ENCODE measurements at regions not wholly inside any gene's neighbourhood (a gene's known extent, or its start where the extent isn't known, plus 50 kb on each side); places are given as distances from the start of the nearest gene placed in this dataset.

- no peak overlapping the region for H3K27ac ChIP-seq
- TF ChIP-seq CTCF (conservative IDR thresholded peaks at IDR 0.05; ENCODE audit: low read depth, low read length): no peak
- H4K20me1 ChIP-seq (ENCODE audit: insufficient read depth): no peaks in the 10 kb centered on the region
- no peak overlapping the region for H2AFZ ChIP-seq (ENCODE audit: low read depth)
- H3K4me2 ChIP-seq: no peak overlapping the region
- H3K4me3 ChIP-seq (IDR thresholded peaks at IDR 0.05; ENCODE audit: insufficient read depth, low read depth, low read length): no peak overlapping the region
- H3K9ac ChIP-seq: no peak overlapping the region
- no peaks in the 10 kb centered on the region for H3K27me3 ChIP-seq (ENCODE audit: insufficient read depth, low read depth)
- no peaks in the 10 kb centered on the region for H3K36me3 ChIP-seq (ENCODE audit: insufficient read depth)
- H3K4me1 ChIP-seq (ENCODE audit: low read depth, poor library complexity, severe bottlenecking): no peaks in the 10 kb centered on the region
- H3K79me2 ChIP-seq (ENCODE audit: insufficient read depth, low read depth): no peaks in the 10 kb centered on the region
Observed at GRCh38 chr13:105787632-105788031, 747.8 kb downstream of the EFNB2 start.

- Histone ChIP-seq H4K20me1 (ENCODE audit: insufficient read depth) (no peaks in the 10 kb centered on the region), H3K36me3 (ENCODE audit: insufficient read depth) (no peaks in the 10 kb centered on the region), H2AFZ (ENCODE audit: low read depth) (no peak overlapping the region), H3K4me2 (no peak overlapping the region), H3K9ac (no peak overlapping the region), H3K27ac (no peak overlapping the region), H3K27me3 (ENCODE audit: insufficient read depth, low read depth) (no peaks in the 10 kb centered on the region), H3K4me1 (ENCODE audit: low read depth, poor library complexity, severe bottlenecking) (no peaks in the 10 kb centered on the region), H3K4me3 (IDR thresholded peaks at IDR 0.05; ENCODE audit: insufficient read depth, low read depth, low read length) (no peak overlapping the region), H3K79me2 (ENCODE audit: insufficient read depth, low read depth) (no peaks in the 10 kb centered on the region)
- TF ChIP-seq CTCF (conservative IDR thresholded peaks at IDR 0.05; ENCODE audit: low read depth, low read length): no peak
Observed at GRCh38 chr13:105785436-105785835, 750.0 kb downstream of the EFNB2 start.

GRCh38 chr13:105783261-105783660, 752.2 kb downstream of the EFNB2 start:
- H3K4me3 ChIP-seq (IDR thresholded peaks at IDR 0.05; ENCODE audit: insufficient read depth, low read depth, low read length): no peak overlapping the region
- no peak overlapping the region for H2AFZ ChIP-seq (ENCODE audit: low read depth)
- no peak overlapping the region for H3K27ac ChIP-seq
- no peaks in the 10 kb centered on the region for H3K36me3 ChIP-seq (ENCODE audit: insufficient read depth)
- TF ChIP-seq CTCF (conservative IDR thresholded peaks at IDR 0.05; ENCODE audit: low read depth, low read length): no peak
- no peaks in the 10 kb centered on the region for H3K79me2 ChIP-seq (ENCODE audit: insufficient read depth, low read depth)
- H4K20me1 ChIP-seq (ENCODE audit: insufficient read depth): no peaks in the 10 kb centered on the region
- H3K4me1 ChIP-seq (ENCODE audit: low read depth, poor library complexity, severe bottlenecking): no peaks in the 10 kb centered on the region
- H3K27me3 ChIP-seq (ENCODE audit: insufficient read depth, low read depth): no peaks in the 10 kb centered on the region
- H3K4me2 ChIP-seq: no peak overlapping the region
- H3K9ac ChIP-seq: no peak overlapping the region

GRCh38 chr13:105778196-105778595, 757.3 kb downstream of the EFNB2 start:
- H3K4me3 ChIP-seq (IDR thresholded peaks at IDR 0.05; ENCODE audit: insufficient read depth, low read depth, low read length): no peak overlapping the region
- no peak overlapping the region for H3K27ac ChIP-seq
- no peak overlapping the region for H3K4me2 ChIP-seq
- H3K79me2 ChIP-seq (ENCODE audit: insufficient read depth, low read depth): no peaks in the 10 kb centered on the region
- no peaks in the 10 kb centered on the region for H3K36me3 ChIP-seq (ENCODE audit: insufficient read depth)
- H3K27me3 ChIP-seq (ENCODE audit: insufficient read depth, low read depth): no peaks in the 10 kb centered on the region
- no peak overlapping the region for H2AFZ ChIP-seq (ENCODE audit: low read depth)
- H3K4me1 ChIP-seq (ENCODE audit: low read depth, poor library complexity, severe bottlenecking): peaks cover 4% of the 10 kb centered on the region
- no peak overlapping the region for H3K9ac ChIP-seq
- no peaks in the 10 kb centered on the region for H4K20me1 ChIP-seq (ENCODE audit: insufficient read depth)
- no peak for TF ChIP-seq CTCF (conservative IDR thresholded peaks at IDR 0.05; ENCODE audit: low read depth, low read length)

Measured in KMS-11 (cell line).